ENCODE measurements at regions not wholly inside any gene's neighbourhood (a gene's known extent, or its start where the extent isn't known, plus 50 kb on each side); places are given as distances from the start of the nearest gene placed in this dataset.

DNA sequence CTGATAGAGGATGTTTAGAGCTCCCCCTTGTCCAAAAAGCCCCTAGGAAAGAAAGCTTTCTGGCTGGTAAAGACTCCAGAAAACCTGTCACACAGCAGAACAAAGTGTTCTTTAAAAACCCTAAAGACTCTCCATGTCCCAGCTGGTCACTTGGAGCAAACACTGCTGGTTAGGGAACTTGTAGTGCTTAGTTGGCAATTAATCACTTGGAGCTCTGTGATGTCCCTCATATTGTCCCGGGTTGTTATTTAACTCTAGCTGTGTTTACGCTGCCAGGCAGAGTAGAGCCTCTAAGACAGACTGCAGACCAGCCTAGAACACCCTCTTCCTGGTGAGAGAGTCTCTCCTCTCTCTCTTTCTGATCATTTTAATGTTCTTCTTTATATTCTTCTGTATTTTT, 267.3 kb downstream of the BCOR start:
- TF ChIP-seq, protein P1, sequence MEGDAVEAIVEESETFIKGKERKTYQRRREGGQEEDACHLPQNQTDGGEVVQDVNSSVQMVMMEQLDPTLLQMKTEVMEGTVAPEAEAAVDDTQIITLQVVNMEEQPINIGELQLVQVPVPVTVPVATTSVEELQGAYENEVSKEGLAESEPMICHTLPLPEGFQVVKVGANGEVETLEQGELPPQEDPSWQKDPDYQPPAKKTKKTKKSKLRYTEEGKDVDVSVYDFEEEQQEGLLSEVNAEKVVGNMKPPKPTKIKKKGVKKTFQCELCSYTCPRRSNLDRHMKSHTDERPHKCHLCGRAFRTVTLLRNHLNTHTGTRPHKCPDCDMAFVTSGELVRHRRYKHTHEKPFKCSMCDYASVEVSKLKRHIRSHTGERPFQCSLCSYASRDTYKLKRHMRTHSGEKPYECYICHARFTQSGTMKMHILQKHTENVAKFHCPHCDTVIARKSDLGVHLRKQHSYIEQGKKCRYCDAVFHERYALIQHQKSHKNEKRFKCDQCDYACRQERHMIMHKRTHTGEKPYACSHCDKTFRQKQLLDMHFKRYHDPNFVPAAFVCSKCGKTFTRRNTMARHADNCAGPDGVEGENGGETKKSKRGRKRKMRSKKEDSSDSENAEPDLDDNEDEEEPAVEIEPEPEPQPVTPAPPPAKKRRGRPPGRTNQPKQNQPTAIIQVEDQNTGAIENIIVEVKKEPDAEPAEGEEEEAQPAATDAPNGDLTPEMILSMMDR (IDR thresholded peaks at IDR 0.05) = no peak
- TF ChIP-seq POLR2A (IDR thresholded peaks at IDR 0.05) = no peak

Data from uterus (tissue), 2 donors.